ENCODE measurements at regions not wholly inside any gene's neighbourhood (a gene's known extent, or its start where the extent isn't known, plus 50 kb on each side); places are given as distances from the start of the nearest gene placed in this dataset.

DNA sequence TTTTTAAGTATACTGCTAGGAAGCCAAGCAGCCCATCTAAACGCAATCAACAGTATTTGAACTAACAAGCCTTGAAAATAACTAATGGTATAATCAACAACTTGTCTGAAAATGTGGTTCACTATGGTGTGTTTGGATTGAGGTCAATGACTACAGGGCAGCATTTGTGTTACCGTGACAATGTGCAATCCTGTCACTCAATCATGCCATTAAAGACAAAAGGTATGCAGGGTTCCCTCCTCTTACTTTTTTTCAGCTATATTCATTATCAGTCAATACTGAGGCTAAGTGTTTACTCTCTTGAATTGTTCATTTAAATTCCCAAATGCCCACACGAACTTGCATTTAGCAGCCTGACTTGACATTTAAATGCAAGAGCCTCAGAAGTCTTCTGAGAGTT is 1099.3 kb upstream of the EPHA6 start:
- Histone ChIP-seq H2AFZ (no peak overlapping the region), H3K79me2 (no peaks in the 10 kb centered on the region), H3K9ac (no peak overlapping the region), H3K27ac (no peak overlapping the region), H3K9me3 (ENCODE audit: control insufficient read depth, low read length) (no peaks in the 10 kb centered on the region), H3K36me3 (ENCODE audit: control insufficient read depth, insufficient read depth, low read length) (no peaks in the 10 kb centered on the region), H3K4me3 (ENCODE audit: low read depth, low read length) (no peak overlapping the region), H3K27me3 (ENCODE audit: control insufficient read depth, insufficient read depth, low read length) (no peaks in the 10 kb centered on the region), H3K4me1 (no peaks in the 10 kb centered on the region), H3K4me2 (ENCODE audit: low read length) (no peak overlapping the region)
- TF ChIP-seq, protein P1, sequence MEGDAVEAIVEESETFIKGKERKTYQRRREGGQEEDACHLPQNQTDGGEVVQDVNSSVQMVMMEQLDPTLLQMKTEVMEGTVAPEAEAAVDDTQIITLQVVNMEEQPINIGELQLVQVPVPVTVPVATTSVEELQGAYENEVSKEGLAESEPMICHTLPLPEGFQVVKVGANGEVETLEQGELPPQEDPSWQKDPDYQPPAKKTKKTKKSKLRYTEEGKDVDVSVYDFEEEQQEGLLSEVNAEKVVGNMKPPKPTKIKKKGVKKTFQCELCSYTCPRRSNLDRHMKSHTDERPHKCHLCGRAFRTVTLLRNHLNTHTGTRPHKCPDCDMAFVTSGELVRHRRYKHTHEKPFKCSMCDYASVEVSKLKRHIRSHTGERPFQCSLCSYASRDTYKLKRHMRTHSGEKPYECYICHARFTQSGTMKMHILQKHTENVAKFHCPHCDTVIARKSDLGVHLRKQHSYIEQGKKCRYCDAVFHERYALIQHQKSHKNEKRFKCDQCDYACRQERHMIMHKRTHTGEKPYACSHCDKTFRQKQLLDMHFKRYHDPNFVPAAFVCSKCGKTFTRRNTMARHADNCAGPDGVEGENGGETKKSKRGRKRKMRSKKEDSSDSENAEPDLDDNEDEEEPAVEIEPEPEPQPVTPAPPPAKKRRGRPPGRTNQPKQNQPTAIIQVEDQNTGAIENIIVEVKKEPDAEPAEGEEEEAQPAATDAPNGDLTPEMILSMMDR (IDR thresholded peaks at IDR 0.05) = no peak

DNA sequence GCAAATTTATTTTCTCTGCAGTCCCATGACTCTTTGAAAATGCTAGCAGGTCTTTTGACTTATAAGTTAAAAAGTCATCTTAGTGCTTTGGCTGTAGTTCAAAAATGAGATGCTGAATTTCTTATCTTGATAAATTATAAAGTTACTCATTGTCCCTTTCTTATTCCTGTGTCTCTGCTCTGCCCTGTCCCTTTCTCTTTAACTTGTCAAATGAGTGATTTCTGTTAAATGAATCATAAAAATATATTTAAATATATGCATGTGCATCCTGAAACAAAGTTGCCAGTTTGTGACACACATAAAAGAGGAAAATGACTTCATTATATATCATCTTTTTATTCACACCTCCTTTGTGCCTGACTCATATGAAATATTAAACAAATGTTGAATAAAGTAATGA is 1097.3 kb upstream of the EPHA6 start:
- TF ChIP-seq, protein P1 (IDR thresholded peaks at IDR 0.05) = no peak
- H3K9ac ChIP-seq = no peak overlapping the region
- H3K4me2 ChIP-seq (ENCODE audit: low read length) = no peak overlapping the region
- no peaks in the 10 kb centered on the region for H3K9me3 ChIP-seq (ENCODE audit: control insufficient read depth, low read length)
- H3K27ac ChIP-seq = no peak overlapping the region
- H3K79me2 ChIP-seq = no peaks in the 10 kb centered on the region
- H3K4me1 ChIP-seq = no peaks in the 10 kb centered on the region
- H3K4me3 ChIP-seq (ENCODE audit: low read depth, low read length) = no peak overlapping the region
- H3K36me3 ChIP-seq (ENCODE audit: control insufficient read depth, insufficient read depth, low read length) = no peaks in the 10 kb centered on the region
- no peak overlapping the region for H2AFZ ChIP-seq
- H3K27me3 ChIP-seq (ENCODE audit: control insufficient read depth, insufficient read depth, low read length) = no peaks in the 10 kb centered on the region

DNA sequence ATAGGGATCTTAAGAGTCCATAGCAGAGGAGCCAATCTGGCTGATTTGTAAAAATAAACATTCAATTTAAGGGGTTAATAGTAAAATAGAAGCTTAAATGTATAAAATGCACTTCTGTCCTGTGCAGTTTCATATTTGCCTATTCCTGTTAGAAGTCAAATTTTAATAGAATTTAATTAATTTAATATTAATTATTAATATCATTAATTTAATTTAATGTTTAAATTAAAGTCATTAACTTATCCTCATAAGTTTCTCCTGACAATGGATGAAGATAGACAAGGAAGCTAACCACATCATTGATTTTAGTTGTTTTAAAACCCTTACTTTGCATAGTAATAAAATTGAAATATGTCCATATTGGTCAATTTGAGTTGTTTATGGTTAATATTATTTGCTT is 1096.2 kb upstream of the EPHA6 start:
- Histone ChIP-seq H3K27ac (no peak overlapping the region), H3K4me1 (no peaks in the 10 kb centered on the region), H3K9me3 (ENCODE audit: control insufficient read depth, low read length) (no peaks in the 10 kb centered on the region), H3K9ac (no peak overlapping the region), H3K79me2 (no peaks in the 10 kb centered on the region), H3K27me3 (ENCODE audit: control insufficient read depth, insufficient read depth, low read length) (no peaks in the 10 kb centered on the region), H2AFZ (no peak overlapping the region), H3K36me3 (ENCODE audit: control insufficient read depth, insufficient read depth, low read length) (no peaks in the 10 kb centered on the region), H3K4me3 (ENCODE audit: low read depth, low read length) (no peak overlapping the region), H3K4me2 (ENCODE audit: low read length) (no peak overlapping the region)
- TF ChIP-seq, protein P1 (IDR thresholded peaks at IDR 0.05) = no peak

DNA sequence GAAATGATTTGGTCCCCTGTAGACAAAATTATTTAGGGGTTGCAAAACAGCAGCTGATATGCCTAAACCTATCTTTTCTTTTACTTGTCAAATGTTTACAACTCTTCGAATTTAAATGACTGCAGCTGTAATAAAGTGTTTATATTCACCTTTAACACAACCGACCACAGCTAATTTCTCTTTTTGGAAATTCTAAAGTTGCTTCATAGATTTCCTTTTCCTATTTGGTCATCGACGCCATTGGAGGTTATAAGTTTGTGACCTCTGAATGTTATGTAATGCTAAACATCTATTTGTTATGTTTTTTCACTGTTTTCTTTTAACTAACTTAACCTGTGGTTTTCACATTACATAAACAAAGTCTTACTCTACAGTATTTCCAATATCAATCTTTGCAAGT is 1094.9 kb upstream of the EPHA6 start:
- H3K4me3 ChIP-seq (ENCODE audit: low read depth, low read length) = no peak overlapping the region
- H3K79me2 ChIP-seq = no peaks in the 10 kb centered on the region
- no peaks in the 10 kb centered on the region for H3K36me3 ChIP-seq (ENCODE audit: control insufficient read depth, insufficient read depth, low read length)
- no peak overlapping the region for H3K9ac ChIP-seq
- no peaks in the 10 kb centered on the region for H3K4me1 ChIP-seq
- no peaks in the 10 kb centered on the region for H3K9me3 ChIP-seq (ENCODE audit: control insufficient read depth, low read length)
- H3K27me3 ChIP-seq (ENCODE audit: control insufficient read depth, insufficient read depth, low read length) = no peaks in the 10 kb centered on the region
- H3K27ac ChIP-seq = no peak overlapping the region
- no peak overlapping the region for H3K4me2 ChIP-seq (ENCODE audit: low read length)
- TF ChIP-seq, protein P1 (IDR thresholded peaks at IDR 0.05) = no peak
- no peak overlapping the region for H2AFZ ChIP-seq

DNA sequence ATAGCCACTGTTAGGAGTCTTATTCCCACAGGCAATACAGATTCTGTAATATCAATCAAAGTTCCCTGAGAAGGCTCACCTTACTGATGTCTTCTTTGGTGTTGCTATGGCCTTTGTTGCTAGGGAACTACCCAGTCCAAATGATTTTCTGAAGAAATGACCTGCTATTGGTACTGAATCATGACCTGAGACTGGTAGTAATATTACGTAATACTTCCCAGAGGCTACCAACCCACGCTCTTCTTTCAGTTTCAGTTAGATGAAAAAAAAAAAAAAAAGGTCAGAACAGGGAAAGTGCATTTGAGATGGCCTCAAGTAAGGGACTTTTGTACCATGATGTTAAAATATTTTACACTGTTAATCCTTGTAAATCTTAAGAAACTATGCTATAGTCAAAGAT is 1092.5 kb upstream of the EPHA6 start:
- Histone ChIP-seq H3K4me2 (ENCODE audit: low read length) (no peak overlapping the region), H3K9me3 (ENCODE audit: control insufficient read depth, low read length) (no peaks in the 10 kb centered on the region), H3K27me3 (ENCODE audit: control insufficient read depth, insufficient read depth, low read length) (no peaks in the 10 kb centered on the region), H3K27ac (no peak overlapping the region), H3K4me1 (no peaks in the 10 kb centered on the region), H3K9ac (no peak overlapping the region), H3K4me3 (ENCODE audit: low read depth, low read length) (no peak overlapping the region), H3K36me3 (ENCODE audit: control insufficient read depth, insufficient read depth, low read length) (no peaks in the 10 kb centered on the region), H2AFZ (no peak overlapping the region), H3K79me2 (no peaks in the 10 kb centered on the region)
- TF ChIP-seq, protein P1 (IDR thresholded peaks at IDR 0.05) = no peak

Data from parathyroid adenoma (tissue), 2 donors.